A549 (cell line): ENCODE measurements at regions not wholly inside any gene's neighbourhood (a gene's known extent, or its start where the extent isn't known, plus 50 kb on each side); places are given as distances from the start of the nearest gene placed in this dataset.

ENCODE experiments used
- ATAC-seq, 2 experiments: fragments of 200-7000 bp in 1 of 2; fragments of >200 bp in 1 of 2; cut with Nextera tagmentation in 1 of 2; cut with Tn5 transposase in 1 of 2; 3 replicates each; pipeline versions ENCODE4 v1.8.0 to v1.9.1; 2018 to 2020; ENCODE audit warnings: mild to moderate bottlenecking in 1 of 2, moderate library complexity in 1 of 2
- CTCF ChIA-PET: fragments of 300-600 bp; sonication (Branson Sonifier 250); formaldehyde crosslinking; extraction: SDS; loops from one replicate; lab custom pipeline; 2021; ENCODE audit warnings: antibody characterized with exemption, inconsistent platforms; lab: Yijun Ruan, JAX
- POLR2A ChIA-PET: fragments of 350-600 bp; formaldehyde crosslinking; extraction: SDS; loops from one replicate; lab custom pipeline; 2021; ENCODE audit warnings: antibody characterized with exemption, inconsistent platforms; lab: Yijun Ruan, JAX
- DNase-seq, 2 experiments: peaks; one replicate each; pipeline versions ENCODE4 v3.0.0 to v3.0.0-alpha.2; 2011 to 2016; ENCODE audit warnings: low read depth in 1 of 2, low spot score in 1 of 2
- FAIRE-seq: peaks from 2 replicates; lab custom pipeline; 2011; peaks lifted over from hg19 to GRCh38; lab: Jason Lieb, UNC
- H3K27ac ChIP-seq, 2 experiments: fragments of >200 bp; sonication (Bioruptor Twin); formaldehyde crosslinking; 3 replicates each; pipeline ENCODE4 v1.5.1; 2016 to 2017
- H3K4me1 ChIP-seq: fragments of >200 bp; sonication (Bioruptor Twin); formaldehyde crosslinking; 3 replicates; pipeline ENCODE4 v1.6.1; 2016
- H3K4me2 ChIP-seq: fragments of >200 bp; sonication (Bioruptor Twin); formaldehyde crosslinking; 3 replicates; pipeline ENCODE4 v1.6.1; 2016
- H3K4me3 ChIP-seq: fragments of >200 bp; sonication (Bioruptor Twin); formaldehyde crosslinking; 3 replicates; pipeline ENCODE4 v1.5.1; 2016
- H3K9me3 ChIP-seq: fragments of >200 bp; sonication (Bioruptor Twin); formaldehyde crosslinking; 3 replicates; pipeline ENCODE4 v1.6.1; 2016
- BHLHE40 ChIP-seq: IDR thresholded peaks from 2 replicates; pipeline ENCODE4 v1.6.1; 2012; ENCODE audit warnings: low read depth, low read length, inconsistent platforms
- EHF ChIP-seq: fragments of 250-450 bp; sonication (Bioruptor Pico); IDR thresholded peaks from 2 replicates; pipeline ENCODE4 v1.5.0; 2020; ENCODE audit warnings: mild to moderate bottlenecking
- ELK1 ChIP-seq: fragments of 150-350 bp; IDR thresholded peaks from 2 replicates; pipeline ENCODE4 v1.6.1; 2014; ENCODE audit warnings: low read depth, mild to moderate bottlenecking, low read length
- FOSB ChIP-seq: fragments of 250-450 bp; sonication (Bioruptor Pico); IDR thresholded peaks from 2 replicates; pipeline ENCODE4 v1.5.0; 2020; ENCODE audit warnings: mild to moderate bottlenecking, moderate library complexity
- FOSL2 ChIP-seq, 2 experiments: fragments of 450-650 bp in 1 of 2; fragments of >200 bp in 1 of 2; sonication (Bioruptor Twin) in 1 of 2; formaldehyde crosslinking; IDR thresholded peaks; 2 replicates each; pipeline versions ENCODE4 v1.5.0 to v1.6.1; 2016 to 2020; ENCODE audit warnings: mild to moderate bottlenecking in 1 of 2, moderate library complexity in 1 of 2
- FOXS1 ChIP-seq: fragments of 250-450 bp; sonication (Bioruptor Pico); IDR thresholded peaks from 2 replicates; pipeline ENCODE4 v1.5.0; 2020; ENCODE audit warnings: mild to moderate bottlenecking, moderate library complexity
- GATA3 ChIP-seq: IDR thresholded peaks from 2 replicates; pipeline ENCODE4 v1.6.1; 2012; ENCODE audit warnings: borderline replicate concordance
- HDAC2 ChIP-seq: fragments of 200-600 bp; sonication (generic); IDR thresholded peaks from 2 replicates; pipeline ENCODE4 v1.6.1; 2016
- HEYL ChIP-seq: fragments of 250-450 bp; sonication (Bioruptor Pico); IDR thresholded peaks from 2 replicates; pipeline ENCODE4 v1.8.0; 2021; ENCODE audit warnings: mild to moderate bottlenecking, moderate library complexity
- HOXB13 ChIP-seq: fragments of 250-450 bp; sonication (Bioruptor Pico); IDR thresholded peaks from 2 replicates; pipeline ENCODE4 v1.5.0; 2020; ENCODE audit warnings: low read depth, mild to moderate bottlenecking, moderate library complexity
- KDM1A ChIP-seq: fragments of 200-600 bp; sonication (generic); IDR thresholded peaks from 2 replicates; pipeline ENCODE4 v1.6.1; 2016; ENCODE audit warnings: low read depth, mild to moderate bottlenecking
- MYC ChIP-seq: IDR thresholded peaks from 2 replicates; pipeline ENCODE4 v1.6.1; 2012; ENCODE audit warnings: mild to moderate bottlenecking, inconsistent platforms, low read length, improper control_type of control experiment, borderline replicate concordance
- NFE2L2 ChIP-seq: fragments of 150-350 bp; conservative IDR thresholded peaks from 2 replicates; pipeline ENCODE4 v1.6.1; 2014; ENCODE audit warnings: low read length
- REST ChIP-seq: fragments of 200-600 bp; sonication (generic); IDR thresholded peaks from 2 replicates; pipeline ENCODE4 v1.6.1; 2016; ENCODE audit warnings: antibody characterized with exemption, mild to moderate bottlenecking, moderate library complexity
- TP53 ChIP-seq: fragments of 250-450 bp; sonication (Bioruptor Pico); IDR thresholded peaks from 2 replicates; pipeline ENCODE4 v1.5.0; 2021; ENCODE audit warnings: mild to moderate bottlenecking, moderate library complexity
- ZFP36 ChIP-seq: fragments of 450-650 bp; IDR thresholded peaks from 2 replicates; pipeline ENCODE4 v1.6.1; 2014; ENCODE audit warnings: borderline replicate concordance; ENCODE audit not compliant: partially characterized antibody
- WGBS: methylation state at CpG from one replicate; pipeline ENCODE4 v1.1.6; 2017; ENCODE audit errors: missing lambda C conversion rate; 5-methylcytosine and 5-hydroxymethylcytosine counted together
- TF ChIP-seq, protein P1 (sequence below): fragments of 450-650 bp; IDR thresholded peaks from 2 replicates; pipeline ENCODE4 v1.6.1; 2014; ENCODE audit warnings: antibody characterized with exemption
- TF ChIP-seq, protein P2 (sequence below): fragments of >200 bp; sonication (Bioruptor Twin); formaldehyde crosslinking; IDR thresholded peaks from 2 replicates; pipeline ENCODE4 v1.6.1; 2016
- TF ChIP-seq, protein P3 (sequence below): fragments of 250-450 bp; sonication (Bioruptor Pico); IDR thresholded peaks from 2 replicates; pipeline ENCODE4 v1.5.0; 2020; ENCODE audit warnings: low read depth, mild to moderate bottlenecking, moderate library complexity

DNA sequence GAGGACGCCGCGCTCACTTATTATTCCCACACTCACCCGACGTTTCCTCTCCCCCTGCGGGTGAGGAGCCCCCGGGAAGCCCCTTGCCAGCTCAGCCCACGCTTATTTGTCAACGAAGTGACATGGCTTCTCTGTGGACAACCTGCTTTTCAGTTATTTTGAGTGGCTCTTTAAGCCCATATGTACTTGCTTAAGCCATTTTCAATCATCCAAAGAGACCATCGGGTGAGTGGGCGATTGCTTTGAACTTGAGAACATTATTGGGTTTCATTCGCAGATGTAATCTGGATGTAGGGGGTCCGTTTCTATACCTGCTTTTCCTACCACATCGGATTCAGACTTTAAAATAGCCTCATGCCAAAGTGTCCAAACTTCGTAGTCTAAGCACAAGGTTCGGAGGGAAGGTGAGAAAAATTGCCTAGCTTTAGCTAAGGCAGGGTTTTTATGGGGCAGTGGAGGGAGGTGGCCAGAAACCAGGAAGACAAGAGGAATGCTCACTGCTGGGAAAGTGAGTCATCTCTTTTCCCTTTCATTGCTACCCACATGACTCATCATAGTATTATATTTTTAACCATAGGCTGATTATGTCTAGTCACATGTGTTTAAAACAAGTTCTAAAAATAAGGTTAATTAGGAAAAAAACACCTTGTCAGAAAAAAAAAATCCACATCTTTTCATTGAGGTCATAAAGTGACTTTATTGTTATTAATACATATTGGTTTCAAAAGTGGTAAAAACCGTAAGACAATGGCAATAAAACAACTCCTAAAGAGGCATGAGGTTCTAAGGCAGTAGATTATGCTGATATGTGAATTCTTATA lies 773.1 kb upstream of the NR2F2 start (continued):
- TF ChIP-seq REST (no peak), EHF (CRISPR knock-in tag) (0 out of 2 replicates have a peak, but pooled peaks have one; percentile 48), HOXB13 (CRISPR knock-in tag) (peak; percentile 62; the same call in 1 of the 2 replicates), TP53 (no peak), FOXS1 (CRISPR knock-in tag) (peak; percentile 45; the same call in 1 of the 2 replicates), MYC (no peak), HEYL (peak; percentile 19; the same call in 1 of the 2 replicates), NFE2L2 (peak; percentile 65)
- TF ChIP-seq, protein P1, sequence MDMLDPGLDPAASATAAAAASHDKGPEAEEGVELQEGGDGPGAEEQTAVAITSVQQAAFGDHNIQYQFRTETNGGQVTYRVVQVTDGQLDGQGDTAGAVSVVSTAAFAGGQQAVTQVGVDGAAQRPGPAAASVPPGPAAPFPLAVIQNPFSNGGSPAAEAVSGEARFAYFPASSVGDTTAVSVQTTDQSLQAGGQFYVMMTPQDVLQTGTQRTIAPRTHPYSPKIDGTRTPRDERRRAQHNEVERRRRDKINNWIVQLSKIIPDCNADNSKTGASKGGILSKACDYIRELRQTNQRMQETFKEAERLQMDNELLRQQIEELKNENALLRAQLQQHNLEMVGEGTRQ, result 0 out of 2 replicates have a peak, but pooled peaks have one; percentile 20
- TF ChIP-seq, protein P2, sequence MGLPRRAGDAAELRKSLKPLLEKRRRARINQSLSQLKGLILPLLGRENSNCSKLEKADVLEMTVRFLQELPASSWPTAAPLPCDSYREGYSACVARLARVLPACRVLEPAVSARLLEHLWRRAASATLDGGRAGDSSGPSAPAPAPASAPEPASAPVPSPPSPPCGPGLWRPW, result no peak; the same call in 1 of the 2 replicates
- TF ChIP-seq, all 56 proteins: peak for 17

DNA sequence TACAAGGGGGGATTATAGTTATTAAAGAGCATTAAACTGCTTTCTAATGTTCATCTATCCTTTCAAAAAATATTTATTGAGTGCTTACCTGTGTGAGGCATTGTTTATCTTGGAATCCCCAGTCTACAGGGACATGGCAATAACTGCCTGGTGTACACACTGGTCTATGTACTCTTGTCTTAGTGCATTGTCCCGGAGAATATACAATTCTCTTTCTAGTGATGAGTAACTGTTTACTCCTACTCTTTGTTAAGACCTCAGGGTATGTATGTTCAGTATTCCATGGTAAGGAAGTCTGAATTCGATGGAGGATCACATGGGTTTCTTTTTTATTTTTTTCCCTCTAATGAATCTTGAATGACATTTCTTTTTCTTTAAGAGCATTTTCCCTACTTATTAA lies 772.4 kb upstream of the NR2F2 start:
- DNase-seq (peak; percentile 20 to 69), FAIRE-seq (no peak), ATAC-seq (peak; percentile 47 to 77; a peak in 3 of 6 replicates)
- ChIA-PET CTCF (no interaction called here), POLR2A (no interaction called here)
- 4% methylated on average over 2 of the region's 2 CpGs for WGBS
- Histone ChIP-seq H3K9me3 (peaks cover 8% of the 10 kb centered on the region; the same call in 1 of the 3 replicates), H3K27ac (peak overlapping the region; percentile 58 to 61), H3K4me2 (peak overlapping the region; percentile 38), H3K4me3 (no peak overlapping the region), H3K4me1 (peaks cover 30% of the 10 kb centered on the region)
- TF ChIP-seq KDM1A, result no peak
- TF ChIP-seq HDAC2, result no peak
- TF ChIP-seq, protein P3, sequence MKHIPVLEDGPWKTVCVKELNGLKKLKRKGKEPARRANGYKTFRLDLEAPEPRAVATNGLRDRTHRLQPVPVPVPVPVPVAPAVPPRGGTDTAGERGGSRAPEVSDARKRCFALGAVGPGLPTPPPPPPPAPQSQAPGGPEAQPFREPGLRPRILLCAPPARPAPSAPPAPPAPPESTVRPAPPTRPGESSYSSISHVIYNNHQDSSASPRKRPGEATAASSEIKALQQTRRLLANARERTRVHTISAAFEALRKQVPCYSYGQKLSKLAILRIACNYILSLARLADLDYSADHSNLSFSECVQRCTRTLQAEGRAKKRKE (CRISPR knock-in tag), result no peak
- no peak for TF ChIP-seq BHLHE40
- no peak for TF ChIP-seq ELK1
- TF ChIP-seq FOSB (CRISPR knock-in tag), result no peak
- no peak for TF ChIP-seq FOSL2 (IDR thresholded peaks at IDR 0.05)
- TF ChIP-seq FOSL2 (CRISPR knock-in tag; IDR thresholded peaks at IDR 0.05), result peak; percentile 44; the same call in 1 of the 2 replicates
- TF ChIP-seq FOXS1 (CRISPR knock-in tag), result no peak
- TF ChIP-seq ZFP36, result no peak
- peak; percentile 55; the same call in 1 of the 2 replicates for TF ChIP-seq GATA3
